HS-27A (cell line): ENCODE measurements at regions not wholly inside any gene's neighbourhood (a gene's known extent, or its start where the extent isn't known, plus 50 kb on each side); places are given as distances from the start of the nearest gene placed in this dataset.

ENCODE experiments used
- DNase-seq: peaks from one replicate; pipeline ENCODE4 v3.0.0-alpha.2; 2012; ENCODE audit warnings: low read depth, missing footprints

GRCh38 chr12:88634008-88634407, 53.7 kb upstream of the KITLG start:
- no peak for DNase-seq

GRCh38 chr12:88633312-88633711, 53.0 kb upstream of the KITLG start:
- no peak for DNase-seq

GRCh38 chr12:88630561-88630960, 50.3 kb upstream of the KITLG start:
- no peak for DNase-seq
